DLD1 (cell line): ENCODE measurements at regions not wholly inside any gene's neighbourhood (a gene's known extent, or its start where the extent isn't known, plus 50 kb on each side); places are given as distances from the start of the nearest gene placed in this dataset.

Source experiments
- in situ Hi-C: cut with HindIII; loops from 2 replicates; pipeline ENCODE4 v1.10.0; 2017; ENCODE audit warnings: low sequenced_read_pairs

- in situ Hi-C loops, result no loop called here
Observed at GRCh38 chr1:30197639-30198450, 525.5 kb downstream of the MATN1 start.

GRCh38 chr1:30196872-30197638 is 526.3 kb downstream of the MATN1 start:
- in situ Hi-C loops, result no loop called here

- in situ Hi-C loops, result no loop called here
Observed at GRCh38 chr1:30196457-30196856, 526.9 kb downstream of the MATN1 start.

DNA sequence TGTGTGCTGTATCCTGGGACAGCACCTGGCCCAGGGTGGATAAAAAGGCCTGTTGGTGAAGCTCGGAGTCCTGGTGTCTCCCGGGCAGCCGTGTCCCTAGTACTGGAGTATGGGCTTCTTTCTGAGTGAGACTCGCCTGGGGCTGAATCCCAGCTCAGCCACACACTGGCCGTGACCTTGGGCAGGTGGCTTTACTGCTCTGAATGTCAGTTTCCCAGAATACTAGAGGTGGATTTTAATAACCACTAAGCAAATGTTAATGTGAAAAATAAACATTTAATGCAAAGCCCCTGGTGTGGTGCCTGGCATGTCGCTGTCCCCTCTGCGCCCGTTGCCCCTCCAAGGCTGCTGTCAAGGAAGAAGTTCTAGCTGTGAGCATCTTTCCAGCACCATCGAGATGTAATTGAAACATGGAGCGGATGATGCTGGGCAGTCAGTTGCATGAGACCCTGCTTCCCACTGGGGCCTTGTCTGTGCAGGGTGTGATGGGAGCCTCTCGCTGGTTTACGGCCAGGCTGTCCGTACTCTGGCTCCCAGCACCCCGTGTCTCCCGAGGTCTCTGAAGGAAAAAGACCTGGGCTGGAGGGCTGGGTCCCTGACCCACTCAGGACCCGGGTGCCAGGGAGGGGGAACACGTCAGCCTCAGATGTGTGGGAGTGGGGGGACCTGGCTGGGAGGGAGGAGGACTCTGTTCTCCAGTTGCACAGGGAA is 527.8 kb downstream of the MATN1 start:
- in situ Hi-C loops, result no loop called here

GRCh38 chr1:30194741-30195423 is 528.5 kb downstream of the MATN1 start:
- in situ Hi-C loops, result no loop called here

DNA sequence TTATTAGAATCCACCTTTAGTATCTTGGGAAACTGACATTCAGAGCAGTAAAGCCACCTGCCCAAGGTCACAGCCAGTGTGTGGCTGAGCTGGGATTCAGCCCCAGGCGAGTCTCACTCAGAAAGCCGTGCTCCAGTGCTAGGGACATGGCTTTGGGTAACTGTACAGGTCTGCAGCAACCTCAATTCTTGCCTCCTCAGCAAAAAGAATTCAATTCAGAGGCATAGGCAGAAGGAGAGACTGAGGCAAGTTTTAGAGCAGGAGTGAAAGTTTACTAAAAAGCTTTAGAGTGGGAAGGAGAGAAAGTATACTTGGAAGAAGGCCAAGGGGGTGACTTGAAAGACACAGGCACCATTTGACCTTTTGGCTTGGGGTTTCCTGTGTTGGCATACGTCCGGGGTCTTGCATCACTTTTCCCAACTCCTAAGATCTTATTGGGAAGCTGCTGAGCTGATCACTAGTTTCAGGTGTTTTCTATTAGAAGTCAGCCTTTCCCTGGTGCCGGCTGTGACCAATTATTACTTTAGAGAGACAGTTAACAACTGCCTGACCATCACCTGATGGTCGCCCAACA is 529.3 kb downstream of the MATN1 start:
- in situ Hi-C loops, result no loop called here

DNA sequence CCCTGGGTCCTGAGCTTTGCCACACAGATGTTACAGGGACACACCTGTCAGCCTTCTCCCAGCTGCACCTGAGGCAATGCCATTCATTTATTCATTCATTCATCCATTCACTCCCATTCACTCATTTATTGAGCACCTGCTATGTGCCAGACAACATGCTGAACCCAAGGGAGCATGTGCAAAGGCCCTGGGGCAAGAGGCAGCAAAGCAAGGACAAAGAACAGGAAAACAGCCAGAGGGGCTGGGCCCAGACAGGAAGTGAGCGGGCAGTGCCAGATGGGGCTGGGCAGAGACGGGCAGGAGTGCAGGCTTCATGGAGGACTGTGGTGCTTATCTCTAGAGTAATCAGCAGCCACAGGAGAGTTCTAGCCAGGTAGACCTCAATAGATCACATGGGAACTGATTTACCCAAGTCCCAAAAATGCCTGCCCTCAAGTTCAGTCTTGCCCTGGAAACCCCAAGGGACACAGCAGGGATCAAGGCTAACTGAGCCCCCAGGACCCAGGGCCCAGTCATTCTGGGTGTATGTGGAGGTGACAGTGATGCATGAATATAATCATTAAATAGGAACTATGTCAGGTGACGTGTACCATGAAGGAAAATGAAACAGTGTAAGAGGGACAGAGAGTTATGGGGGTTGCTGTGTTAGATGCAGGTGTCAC is 530.3 kb downstream of the MATN1 start:
- in situ Hi-C loops, result no loop called here

- in situ Hi-C loops, result no loop called here
Observed at GRCh38 chr1:30191154-30191702, 532.2 kb downstream of the MATN1 start.

GRCh38 chr1:30190511-30191153 is 532.8 kb downstream of the MATN1 start:
- in situ Hi-C loops, result no loop called here

DNA sequence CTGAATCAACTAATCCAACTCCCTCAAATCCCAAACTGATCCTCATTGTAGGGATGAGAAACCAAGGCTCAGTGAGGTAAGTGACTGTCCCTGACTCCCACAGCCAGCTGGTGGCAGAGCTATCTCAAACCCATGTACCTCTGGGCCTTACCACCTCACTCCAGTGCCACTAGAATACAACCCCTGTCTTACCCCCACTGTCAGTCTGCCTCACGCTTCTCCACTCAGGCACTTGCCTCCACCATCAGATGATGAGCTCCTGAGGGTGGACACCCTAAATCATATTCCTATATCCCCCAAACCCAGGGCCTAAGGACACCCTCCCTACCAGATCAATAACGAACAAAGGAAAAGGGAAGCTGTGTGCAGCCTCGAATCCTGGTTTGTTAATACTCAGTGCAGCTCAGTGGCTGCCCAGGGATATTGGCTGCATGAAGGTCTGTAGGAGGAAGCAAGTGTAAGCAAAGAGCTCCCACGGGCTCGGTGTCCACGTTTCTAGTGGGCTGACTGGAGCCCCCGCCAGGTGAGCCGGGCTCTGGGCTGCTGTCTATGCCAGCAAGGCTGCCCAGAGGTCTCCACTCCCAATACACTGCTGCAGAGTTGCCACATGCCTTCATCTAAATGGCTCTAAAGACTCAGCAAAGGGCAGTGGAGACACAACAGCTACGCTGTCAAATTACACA is 533.4 kb downstream of the MATN1 start:
- in situ Hi-C loops, result no loop called here

GRCh38 chr1:30188999-30189398 is 534.4 kb downstream of the MATN1 start:
- in situ Hi-C loops, result no loop called here

DNA sequence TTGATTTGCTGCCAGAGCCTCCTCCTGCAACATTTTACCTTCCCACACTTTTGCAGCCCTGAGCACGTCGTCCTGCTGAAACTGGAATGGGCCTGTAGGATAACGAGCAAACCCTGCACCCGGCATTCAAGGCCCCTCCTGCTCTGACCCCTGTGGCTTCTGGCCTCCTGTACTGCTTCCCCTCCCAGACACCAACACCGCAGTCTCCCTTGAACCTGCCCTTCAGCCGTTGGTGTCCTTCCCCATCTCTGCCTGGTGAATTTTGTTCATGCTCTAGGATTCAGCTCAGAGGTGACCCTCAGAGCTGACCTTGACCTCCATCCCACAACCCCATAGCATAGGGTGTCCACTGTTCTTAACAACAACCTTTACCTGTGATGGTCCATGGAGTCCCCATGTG is 535.1 kb downstream of the MATN1 start:
- in situ Hi-C loops, result no loop called here

DNA sequence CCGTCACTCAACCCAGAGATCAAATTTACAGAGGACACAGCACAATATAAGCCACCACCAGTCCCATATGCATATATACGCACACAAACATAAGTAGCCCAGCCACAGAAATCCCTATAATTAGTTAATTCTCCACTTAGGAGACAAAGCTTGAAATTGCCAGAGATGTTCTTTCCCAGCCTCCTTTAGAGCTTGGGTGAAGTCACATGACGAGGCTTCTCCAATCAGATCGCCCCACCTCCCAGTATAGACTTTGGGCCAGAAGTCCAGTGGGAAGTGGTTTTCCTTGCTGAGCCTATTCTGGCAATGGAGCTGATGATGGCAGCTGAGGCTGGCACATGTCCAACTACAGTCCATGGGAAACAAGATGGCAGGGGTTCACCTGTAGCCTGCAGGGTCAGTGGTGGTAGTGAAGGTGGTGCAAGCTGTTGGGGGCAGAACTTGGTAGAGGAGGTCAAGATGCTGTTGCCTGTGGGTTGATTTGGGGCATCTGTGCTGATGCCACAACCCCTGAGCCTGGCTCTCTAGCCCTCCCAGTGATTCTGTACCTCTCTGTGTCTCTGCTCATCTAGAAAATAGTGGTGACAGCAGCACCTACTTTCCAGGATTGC is 535.9 kb downstream of the MATN1 start:
- in situ Hi-C loops, result no loop called here

DNA sequence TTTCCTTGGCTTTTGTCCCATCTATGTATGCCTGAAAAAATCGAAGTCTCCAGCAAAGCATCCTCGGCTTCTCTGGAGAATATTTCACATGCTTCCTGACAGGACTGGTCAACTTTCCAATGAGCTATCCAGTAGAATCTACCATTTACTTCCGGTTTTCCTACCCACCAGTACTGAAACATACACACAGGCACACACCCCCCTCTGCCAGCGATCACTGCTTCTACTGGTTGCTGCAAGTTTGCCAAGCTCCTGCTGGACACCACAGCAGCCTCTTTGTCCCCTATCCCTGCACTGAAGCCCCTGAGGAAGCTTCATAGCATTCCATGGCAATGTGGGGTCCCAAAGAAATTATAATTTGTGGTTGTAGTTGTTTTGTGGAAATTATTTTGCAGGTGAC is 536.8 kb downstream of the MATN1 start:
- in situ Hi-C loops, result no loop called here

DNA sequence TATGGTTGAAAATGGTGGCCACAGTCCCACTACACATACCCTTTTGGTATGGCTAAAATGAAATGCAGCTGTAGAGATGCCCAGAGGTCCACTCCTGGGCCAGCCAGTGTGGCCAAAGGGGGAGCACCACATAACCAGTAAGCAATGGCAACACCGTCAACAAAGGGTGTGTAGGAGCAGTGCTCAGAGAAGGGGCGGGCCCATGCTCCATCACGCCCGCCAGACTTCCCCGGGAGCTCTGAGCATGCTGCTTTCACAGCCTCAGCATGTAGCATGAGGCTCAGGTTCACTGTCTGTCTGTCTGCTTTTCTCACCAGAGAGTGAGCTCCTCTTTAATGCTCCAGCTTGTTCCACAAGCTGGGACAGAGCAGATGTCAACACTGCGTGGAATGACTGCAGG is 537.6 kb downstream of the MATN1 start:
- in situ Hi-C loops, result no loop called here

DNA sequence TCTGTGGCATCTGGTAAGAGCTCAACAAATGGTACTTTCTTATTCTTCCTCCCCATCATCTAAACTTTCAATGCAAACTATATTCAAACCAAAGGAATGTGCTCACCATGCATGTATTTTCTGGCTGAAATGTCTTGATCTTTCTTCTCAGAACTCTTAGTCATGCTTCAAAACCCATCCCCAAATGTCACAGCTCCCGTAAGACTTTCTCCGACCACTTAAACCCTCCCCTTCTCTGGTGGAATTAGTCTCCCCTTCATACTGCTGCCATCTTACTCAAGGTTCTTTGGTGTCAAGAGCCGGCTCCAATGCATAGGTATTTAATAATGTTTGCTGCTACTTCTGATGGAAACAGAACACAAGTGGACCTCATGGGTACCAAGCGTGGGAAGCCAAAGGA is 538.1 kb downstream of the MATN1 start:
- in situ Hi-C loops, result no loop called here

DNA sequence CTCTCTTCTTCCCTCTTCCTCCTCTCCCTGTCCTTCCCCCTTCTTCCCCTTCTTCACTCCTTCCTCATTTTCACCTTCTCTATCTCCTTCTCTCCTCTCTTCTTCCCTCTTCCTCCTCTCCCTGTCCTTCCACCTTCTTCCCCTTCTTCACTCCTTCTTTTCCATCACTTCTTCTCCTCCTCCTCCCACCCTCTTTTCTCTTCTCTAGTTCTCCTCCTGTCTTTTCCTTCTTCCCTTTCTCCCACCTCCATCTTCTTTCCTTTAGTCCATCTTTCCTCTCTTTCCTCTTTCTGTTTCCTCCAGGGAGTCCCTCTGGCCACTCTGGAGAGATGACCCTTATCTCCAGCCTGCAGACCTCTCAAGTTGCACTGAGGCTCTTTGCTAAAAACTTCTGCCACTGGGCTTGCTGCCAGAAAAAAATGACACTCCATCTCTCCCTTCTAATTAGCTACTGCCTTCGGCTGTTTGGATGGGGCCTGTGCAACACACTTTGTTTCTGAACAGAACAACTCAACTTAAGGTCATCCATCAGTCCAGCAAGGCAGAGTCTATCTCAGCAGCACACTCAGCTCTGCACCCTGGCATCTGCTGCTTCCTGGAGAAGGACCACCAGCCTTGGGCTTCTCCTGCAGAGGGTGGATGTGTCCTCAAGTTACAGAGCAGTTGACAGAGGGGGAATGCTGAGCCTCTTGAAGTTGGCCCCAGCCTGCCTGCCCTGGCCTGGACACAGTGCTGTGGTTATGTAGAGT is 538.8 kb downstream of the MATN1 start:
- in situ Hi-C loops, result no loop called here

GRCh38 chr1:30183895-30184294 is 539.5 kb downstream of the MATN1 start:
- in situ Hi-C loops, result no loop called here
